COLO829 (cell line): ENCODE measurements at regions not wholly inside any gene's neighbourhood (a gene's known extent, or its start where the extent isn't known, plus 50 kb on each side); places are given as distances from the start of the nearest gene placed in this dataset.
"Not testable (repeated sequence)": the region's sequence is repeated elsewhere in the genome, so short reads cannot be mapped to it uniquely, and the experiment has no call there.

ENCODE experiments used
- DNase-seq: peaks from one replicate; pipeline ENCODE4 v3.0.0; 2012; ENCODE audit warnings: low spot score

DNA sequence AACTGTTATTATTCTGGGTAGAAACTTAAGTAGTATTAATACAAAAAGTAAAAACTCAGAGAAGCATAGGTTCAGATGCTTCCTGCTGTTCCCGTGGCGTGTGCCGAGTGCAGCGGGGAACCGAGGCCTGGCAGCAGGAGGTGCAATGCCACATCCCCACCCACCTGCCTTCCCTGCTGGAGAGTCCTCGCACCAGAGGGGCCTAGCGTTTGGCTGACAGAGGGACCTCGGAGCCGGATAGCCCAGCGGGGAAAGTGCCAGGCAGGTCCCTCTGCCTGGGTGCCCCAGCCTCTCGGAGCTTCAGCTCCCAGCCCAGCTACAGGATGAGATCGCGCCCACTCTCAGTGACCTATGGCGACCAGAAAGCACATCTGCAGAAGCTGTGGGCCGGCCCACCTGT is 169.6 kb upstream of the GSE1 start:
- DNase-seq, result no peak

DNA sequence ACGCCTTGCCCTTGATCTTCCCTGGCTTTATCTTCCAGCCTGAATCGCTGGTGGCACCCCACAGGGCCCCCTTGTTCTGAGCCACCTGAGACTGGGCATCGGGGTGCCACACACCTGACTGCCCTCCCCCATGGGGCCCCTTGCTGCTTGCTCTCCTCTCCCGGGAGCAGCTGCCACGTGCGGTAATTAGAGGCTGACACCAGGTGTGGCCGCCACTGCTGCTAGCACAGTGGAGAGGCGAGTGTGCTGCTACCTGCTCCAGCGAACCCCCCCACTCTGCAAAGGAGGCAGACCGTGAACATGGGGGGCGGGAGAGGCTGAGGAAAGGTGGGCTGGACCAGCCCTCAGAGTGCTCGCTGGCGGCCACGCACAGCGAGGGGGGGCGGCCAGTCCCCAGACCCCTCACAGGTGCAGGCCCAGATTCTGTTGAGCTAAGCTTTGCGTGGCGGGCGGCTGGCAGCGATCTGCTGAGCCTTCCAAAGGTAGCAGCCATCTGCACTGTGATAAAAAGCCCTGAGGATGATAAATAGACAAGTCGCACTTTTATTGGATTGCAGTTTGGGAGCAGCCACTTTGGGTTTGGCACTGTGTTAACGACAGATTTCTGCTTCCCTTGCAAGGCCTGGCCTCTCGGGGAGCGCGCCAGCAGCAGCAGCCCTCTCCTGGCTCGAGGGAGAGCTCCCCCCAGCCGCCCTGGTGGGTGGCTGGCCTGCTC is 167.9 kb upstream of the GSE1 start:
- DNase-seq, result no peak

DNA sequence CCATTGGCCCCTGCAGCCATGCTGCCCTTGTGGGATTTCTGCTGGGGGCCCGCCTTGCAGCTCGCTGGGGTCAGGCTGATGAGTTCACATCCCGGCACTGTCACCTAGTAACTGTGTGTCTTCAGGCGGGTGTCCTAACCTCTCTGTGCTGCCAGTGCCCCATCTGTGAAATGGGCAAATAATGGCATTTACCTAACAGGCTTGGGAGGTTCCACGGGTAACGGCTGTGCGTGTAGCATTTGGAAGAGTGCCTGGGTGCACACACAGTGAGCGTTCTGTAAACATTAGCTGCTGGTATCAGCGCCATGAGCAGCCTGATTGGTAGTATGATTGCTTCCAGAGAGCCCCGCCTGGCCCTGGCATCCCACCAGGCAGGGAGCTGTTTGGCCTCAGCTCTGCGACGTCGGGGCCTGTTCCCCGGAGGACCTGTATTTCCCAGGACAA is 167.3 kb upstream of the GSE1 start:
- no peak for DNase-seq

DNA sequence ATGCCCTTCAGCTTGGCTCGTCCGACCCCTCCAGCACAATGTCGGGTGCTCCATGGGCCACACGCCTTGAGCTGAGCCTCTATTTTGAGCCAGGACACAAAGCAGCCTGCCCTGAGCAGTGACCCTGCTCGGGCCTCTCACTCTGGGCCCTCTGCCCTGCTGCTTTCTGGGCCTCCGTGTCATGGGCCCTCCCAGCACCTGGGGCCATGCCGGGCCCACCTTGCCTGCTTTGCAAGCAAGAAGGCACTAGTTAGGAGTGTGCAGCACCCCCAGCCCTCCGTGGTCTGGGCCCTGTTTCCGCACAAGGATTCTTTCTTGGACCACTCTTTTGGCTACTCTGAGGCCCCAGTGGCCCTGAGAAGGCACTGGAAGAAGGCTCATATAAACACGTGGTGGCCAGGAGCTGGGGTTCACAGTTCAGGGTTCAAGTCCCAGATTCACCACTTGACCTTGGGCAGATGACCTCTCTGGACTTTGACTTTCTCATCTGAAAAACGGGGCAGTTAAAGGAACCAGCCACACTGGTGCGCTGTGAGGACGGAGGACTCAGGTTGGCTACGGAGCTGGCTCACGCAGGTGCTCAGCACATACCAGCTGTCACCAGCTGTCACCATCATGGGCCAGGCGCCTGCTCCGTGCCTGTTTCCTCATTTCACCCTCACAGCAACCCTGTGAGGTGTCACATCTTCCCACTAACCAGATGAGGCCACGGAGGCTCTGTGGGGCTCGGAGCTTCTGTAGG is 166.0 kb upstream of the GSE1 start:
- no peak for DNase-seq

DNA sequence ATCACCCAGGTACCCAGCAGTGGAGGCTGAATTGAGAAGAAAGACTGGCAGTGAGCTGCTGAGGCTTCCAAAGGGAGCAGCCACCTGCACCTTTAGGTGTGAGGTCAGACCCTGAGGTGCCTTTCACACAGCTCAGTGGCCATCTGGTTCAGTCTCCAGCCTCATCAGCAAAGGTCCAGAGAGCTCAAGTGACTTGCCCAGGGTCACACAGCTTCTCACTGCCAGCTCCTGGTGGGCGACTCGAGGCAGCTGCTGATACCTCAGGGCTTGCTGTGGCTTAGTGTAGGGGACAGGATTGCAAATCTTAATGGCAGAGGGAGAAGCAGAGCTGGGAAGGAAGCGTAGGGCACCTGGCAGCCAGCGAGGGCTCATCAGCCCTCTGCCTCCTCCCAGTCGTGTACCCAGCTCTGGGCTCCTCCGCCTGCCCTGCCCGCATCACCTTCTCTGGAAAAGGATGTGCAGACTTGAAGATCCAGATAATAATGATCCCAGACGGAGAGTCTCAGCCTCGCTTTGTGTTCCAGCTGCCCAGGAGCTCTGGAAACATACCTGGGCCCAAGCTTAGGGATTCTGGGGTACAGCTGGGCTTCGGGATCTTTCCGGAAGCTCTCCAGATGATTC is 165.3 kb upstream of the GSE1 start:
- no peak for DNase-seq

DNA sequence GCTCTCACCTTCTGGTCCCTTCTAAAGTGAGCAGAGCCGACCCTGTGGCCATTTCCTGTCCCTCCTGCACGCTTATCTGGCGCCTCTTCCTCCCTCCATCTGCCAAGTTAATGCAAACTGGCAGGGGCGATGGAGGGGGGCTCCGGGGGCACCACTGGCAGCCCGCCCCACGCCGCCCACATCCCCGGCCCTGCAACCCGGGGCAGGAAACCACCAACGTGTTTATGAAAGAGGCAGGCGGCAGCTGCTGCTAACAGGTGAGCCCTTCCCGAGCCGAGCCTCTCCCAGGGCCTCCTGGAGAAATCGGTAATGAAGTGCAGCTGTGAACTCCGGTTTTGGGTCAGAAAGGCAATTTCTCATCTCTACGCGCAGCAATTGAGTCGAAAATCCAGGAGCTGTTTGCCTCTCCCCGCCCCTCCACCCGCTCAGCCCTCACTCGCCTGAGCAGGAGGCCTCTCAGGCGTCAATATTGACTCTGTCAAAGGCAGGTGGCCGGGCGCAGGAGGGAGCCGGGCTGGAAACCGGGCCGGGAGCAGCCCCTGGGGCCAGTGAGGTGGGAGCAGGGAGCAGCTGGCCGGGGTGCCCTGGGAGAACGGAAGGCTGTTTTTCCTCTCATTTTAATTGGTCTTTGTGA is 164.4 kb upstream of the GSE1 start:
- no peak for DNase-seq

DNA sequence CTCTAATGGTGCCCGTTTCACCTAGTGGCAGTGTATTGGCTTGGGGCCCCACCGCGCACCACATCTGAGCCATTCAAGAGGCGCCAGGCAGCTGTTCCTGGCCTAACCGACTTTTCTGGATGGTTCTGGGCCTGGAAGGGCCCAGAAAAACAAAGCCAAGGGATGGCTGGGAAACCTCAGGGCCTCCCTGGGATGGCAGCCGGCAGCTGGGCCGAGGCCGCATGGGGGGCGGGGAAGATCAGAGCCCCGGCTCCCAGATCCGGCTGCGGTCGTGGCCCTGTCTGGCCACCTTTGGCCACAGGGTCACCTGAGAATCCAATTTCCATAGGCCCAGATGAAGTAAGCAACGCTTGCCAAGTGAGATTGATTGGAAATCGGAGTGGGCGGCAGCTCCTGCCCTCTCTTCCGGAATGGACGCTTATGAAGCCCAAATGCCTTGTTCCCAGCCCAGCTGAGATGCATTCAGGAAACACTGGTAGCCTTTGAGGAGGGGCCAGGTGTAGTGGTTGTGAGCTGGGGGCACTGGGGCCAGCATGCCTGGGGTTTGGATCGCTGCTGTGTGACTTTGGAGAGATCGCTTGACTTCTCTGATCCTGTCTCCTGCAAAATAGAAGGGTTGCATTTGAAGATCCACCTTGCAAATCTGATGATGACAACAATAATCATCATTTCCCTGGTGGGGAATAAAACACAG is 163.8 kb upstream of the GSE1 start:
- no peak for DNase-seq

DNA sequence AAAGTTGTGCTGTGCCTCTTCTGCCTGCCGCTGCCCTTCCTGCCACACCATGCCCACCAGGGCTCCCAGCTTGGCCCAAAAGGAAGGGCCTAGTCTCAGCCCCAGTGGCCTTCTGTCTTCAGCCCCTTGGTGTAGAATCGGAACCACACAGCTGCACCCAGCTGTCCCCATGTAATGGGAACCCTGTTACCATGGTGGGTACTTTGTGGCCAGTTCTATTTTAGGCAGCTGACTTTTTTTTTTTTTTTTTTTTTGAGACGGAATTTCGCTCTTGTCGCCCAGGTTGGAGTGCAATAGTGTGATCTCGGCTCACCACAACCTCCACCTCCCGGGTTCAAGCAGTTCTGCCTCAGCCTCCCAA is 163.3 kb upstream of the GSE1 start:
- DNase-seq, result no peak

DNA sequence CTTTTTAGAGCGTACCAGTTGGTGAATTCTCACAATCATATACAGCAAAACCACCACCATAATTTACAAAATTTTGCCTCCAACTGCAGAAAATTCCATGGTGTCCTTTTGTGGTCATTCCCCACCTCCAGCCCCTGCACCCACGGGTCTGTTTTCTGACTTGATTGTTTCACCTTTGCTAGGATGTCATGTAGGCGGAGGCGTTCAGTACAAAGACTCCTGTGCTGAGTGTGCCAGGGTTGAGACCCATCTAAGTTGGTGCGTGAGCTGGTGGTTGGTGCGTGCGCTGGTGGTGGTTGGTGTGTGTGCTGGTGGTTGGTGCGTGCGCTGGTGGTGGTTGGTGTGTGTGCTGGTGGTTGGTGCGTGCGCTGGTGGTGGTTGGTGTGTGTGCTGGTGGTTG is 162.0 kb upstream of the GSE1 start:
- DNase-seq, result not testable (repeated sequence)

DNA sequence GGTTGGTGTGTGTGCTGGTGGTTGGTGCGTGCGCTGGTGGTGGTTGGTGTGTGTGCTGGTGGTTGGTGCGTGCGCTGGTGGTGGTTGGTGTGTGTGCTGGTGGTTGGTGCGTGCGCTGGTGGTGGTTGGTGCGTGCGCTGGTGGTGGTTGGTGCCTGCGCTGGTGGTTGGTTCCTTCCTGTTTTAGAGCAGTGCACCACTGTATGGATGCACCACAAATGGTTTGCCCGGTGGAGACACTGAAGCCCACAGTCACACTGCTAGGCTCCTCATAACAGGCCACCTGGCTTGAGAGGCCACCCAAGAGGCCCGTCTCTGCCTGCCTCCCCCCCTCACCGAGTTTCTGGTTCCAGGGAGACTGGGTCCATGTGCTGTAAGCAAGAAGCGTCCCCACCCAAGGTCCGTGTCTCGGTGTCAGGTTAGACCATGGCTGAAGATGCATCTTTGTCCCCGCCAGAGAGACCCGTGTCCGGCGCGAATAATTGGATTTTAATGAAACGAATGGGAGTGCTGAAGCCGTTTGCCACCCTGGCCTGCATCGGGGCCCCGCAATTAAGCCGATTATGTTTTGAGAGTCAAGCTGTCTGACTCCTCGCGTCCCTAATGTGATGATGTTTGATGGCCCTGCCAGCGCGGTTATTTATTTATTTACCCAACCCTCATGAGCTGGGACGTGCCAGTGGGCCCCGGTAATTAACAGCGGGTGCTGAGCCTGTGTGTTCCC is 161.3 kb upstream of the GSE1 start:
- no peak for DNase-seq

DNA sequence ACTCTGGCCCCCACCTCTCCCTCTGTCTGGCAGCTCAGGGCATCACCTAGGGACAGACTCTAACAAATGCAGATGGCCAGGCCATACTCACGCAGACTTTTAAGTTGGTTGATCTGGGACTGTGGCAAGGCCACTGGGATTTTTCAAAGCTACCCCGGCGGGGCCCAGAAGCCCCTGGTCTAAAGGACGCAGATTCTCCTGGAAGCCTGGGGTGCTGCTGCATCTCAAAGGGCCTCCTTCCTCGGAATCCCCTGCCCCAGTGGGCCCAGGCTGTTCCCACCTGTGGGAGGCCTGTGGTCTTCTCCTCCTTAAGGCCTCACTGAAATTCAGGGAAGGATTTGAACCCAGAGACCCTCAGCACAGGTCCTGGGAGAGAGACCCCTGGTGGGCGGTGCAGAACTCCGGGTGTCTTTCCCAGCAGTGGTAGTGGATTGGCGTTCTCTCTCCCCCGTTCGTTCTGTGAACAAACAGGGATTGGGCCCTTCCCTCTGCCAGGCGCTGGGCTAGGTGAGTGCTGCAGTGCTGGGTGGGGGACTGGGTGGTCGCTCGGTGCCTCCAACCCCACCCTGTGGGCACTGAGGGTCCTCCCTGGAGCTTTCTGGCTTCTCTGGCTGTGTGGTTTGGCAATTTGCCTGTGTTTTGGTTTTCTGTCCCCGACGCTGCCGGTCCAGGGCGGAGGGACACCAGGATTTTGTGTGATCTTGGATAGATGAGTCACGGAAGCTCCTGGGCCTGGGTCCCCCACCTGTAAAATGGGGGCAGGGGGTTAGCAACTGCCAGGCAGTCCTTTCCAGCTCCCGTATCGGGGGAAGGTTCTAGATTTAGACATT is 160.5 kb upstream of the GSE1 start:
- DNase-seq, result no peak

DNA sequence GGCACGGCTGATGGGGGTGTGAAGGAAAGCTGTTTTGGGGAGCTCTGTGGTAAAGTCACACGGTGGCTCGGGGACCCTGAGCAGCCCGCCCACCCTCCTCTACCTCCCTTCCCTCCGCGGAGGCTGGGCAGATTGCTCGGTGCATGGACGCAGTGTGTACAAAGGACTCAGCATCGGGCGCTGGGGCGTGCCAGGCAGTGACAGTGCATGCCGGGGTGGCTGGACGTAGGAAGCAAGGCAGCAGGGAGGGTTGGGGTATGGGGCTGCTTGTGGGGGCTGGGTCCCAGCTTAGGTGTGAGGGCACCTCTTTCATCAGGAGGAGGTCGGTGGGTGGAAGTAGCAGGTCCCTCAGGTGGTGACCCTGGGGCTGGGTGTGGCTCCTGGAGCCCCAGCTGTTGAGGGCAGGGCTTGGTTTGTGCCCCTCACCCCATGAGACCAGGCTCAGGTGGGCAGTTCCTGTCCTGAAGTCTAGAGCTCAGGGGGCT is 159.9 kb upstream of the GSE1 start:
- DNase-seq, result no peak

DNA sequence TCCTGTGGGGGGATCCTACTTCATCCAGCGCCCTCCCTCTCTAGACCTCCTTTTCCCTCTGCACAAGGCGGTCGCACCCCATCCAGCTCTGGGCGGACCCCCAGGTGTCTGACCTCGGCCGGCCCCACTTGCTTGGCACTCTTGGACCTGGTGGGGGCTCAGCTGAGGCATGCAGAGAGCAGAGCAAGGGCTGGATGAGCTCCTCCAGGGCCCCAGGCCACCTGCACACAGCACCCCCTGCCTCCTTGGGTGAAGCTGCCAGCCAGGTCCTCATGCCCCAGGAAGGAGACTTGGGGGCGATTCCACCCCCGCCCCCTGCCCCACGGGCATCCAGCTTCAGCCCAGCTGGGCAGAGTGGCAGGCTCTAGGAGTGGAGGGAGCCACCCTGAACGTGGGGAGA is 159.4 kb upstream of the GSE1 start:
- no peak for DNase-seq

DNA sequence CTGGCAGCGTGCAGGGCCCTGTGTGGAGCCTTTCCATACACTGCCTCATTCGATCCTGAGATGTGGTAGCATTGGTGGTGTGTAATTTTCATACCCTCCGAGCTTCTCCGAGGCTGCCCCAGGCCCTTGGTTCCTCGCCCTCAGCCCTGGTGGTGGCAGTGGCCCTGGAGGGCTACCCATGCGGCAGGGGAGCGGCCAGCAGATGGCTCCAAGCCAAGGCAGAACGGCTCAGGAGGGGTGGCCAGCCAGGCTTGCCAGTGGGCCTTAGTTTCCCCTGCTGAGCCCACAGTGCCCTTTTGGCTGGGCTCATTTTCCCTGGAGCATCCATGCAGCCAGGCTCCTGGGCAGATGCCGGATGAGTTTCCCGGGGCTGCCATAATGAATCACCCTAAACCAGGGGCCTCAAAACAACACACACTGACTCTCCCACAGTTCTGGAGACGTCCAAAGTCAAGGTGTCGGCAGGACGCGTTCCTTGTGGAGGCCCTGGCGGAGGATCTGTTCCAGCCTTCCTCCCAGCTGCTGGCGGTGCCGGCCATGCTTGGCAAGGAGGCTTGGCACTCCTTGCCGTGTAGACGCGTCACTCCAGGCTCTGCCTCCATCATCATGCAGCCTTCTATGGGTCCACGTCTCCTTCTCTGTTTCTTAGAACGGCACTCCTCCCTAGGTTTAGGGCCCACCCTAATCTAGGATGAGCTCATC is 158.8 kb upstream of the GSE1 start:
- no peak for DNase-seq

DNA sequence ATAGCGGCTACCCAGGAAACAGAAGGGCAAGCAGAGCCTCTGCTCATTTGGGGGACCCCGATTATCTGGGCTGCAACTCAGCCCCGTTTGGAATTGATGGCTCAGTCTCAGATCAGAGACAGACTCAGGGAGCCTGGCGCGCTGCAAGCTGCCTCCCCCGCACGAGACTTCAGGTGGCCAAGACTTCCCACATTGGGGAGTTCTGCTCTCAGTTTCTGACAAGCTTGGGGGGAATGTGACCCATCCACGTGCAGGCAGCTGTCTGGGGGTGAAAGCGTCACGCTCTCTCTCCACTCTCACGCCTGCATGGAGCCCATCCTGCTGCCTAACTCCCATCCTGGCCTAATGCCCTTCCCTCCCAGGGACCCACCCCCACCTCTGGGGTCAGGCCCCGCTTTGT is 157.6 kb upstream of the GSE1 start:
- no peak for DNase-seq

DNA sequence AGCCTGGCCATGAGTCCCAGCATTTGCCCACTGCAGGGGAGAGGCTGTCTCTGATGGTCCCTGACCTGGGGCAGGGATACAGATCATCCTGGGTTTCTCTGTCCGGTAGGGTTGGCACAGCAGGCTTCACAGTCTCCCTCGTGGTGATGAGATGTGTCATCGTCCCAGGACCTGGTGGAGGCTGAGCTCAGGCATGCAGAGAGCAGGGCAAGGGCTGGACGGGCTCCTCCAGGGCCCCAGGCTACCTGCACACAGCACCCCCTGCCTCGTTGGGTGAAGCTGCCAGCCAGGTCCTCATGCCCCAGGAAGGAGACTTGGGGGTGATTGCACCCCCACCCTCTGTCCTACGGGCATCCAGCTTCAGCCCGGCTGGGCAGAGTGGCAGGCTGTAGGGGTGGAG is 155.8 kb upstream of the GSE1 start:
- no peak for DNase-seq

DNA sequence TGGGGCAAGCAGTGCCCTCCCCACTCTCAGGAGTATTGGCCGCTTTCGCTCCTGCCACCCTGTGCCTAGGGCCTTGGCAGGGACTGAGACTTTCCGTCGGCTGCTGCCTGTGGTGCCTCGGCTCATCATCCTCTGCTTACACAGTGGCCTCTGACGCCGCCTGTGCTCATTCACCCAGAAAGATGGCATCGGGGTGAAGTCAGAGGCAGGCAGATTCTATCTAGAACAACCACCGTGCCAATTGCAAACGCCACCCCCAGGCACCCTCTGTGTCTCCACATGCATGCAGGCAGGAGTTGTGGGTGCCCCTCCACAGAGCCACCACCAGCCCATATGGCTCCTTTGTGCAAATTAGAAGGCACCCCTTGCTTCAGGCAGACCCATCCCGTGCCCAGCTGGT is 154.2 kb upstream of the GSE1 start:
- DNase-seq, result no peak

DNA sequence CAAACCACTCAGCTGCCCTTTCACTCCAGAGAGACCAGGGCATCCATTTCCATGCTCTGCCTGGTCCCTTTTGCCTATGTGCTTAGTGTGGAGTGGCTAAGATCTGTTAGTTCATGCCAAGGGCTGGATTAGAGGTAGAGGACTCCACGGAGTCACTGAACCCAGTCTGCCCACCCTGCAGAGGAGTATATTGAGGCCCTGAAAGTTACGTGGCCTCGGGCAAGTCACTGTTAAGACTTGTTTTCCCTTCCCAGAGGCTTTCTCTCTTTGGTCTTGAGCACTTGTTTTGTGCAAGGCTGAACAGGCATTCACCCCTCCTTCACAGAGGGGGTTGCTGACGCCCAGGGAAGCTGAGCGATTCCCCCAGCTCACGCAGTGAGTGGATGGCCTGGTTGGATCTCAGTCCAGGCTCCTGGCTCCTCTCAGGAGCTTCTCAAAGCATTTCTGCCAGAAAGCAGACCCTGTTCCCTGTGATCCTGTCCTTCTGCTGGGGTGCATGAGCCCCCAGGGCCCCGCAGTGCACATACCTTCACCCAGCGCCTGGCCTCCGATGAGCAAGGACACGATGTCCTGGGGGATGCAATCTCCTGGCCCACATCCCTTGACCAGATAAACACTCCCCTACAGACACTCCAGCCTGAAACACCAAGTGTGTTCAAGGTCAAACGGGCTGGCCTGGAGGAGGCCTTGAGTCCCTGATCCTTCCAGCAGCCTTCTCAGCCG is 153.4 kb upstream of the GSE1 start:
- no peak for DNase-seq
